ENCODE measurements at regions not wholly inside any gene's neighbourhood (a gene's known extent, or its start where the extent isn't known, plus 50 kb on each side); places are given as distances from the start of the nearest gene placed in this dataset.

GRCh38 chr3:115348951-115349745 lies 202.1 kb upstream of the ZBTB20 start:
- H3K27ac ChIP-seq (ENCODE audit: low read depth, low read length), result no peak overlapping the region
- H3K4me1 ChIP-seq (ENCODE audit: control insufficient read depth, insufficient read depth, low read length), result no peaks in the 10 kb centered on the region
- no peak overlapping the region for H3K9ac ChIP-seq (ENCODE audit: low read length)
- H3K36me3 ChIP-seq (ENCODE audit: control insufficient read depth, insufficient read depth, low read length), result no peaks in the 10 kb centered on the region
- no peak overlapping the region for H3K4me3 ChIP-seq (ENCODE audit: low read length)
- no peaks in the 10 kb centered on the region for H3K27me3 ChIP-seq (ENCODE audit: control insufficient read depth, insufficient read depth, low read length)

- no peaks in the 10 kb centered on the region for H3K27me3 ChIP-seq (ENCODE audit: control insufficient read depth, insufficient read depth, low read length)
- no peaks in the 10 kb centered on the region for H3K4me1 ChIP-seq (ENCODE audit: control insufficient read depth, insufficient read depth, low read length)
- H3K36me3 ChIP-seq (ENCODE audit: control insufficient read depth, insufficient read depth, low read length), result no peaks in the 10 kb centered on the region
- H3K9ac ChIP-seq (ENCODE audit: low read length), result no peak overlapping the region
- H3K4me3 ChIP-seq (ENCODE audit: low read length), result no peak overlapping the region
- no peak overlapping the region for H3K27ac ChIP-seq (ENCODE audit: low read depth, low read length)
These were observed 203.5 kb upstream of the ZBTB20 start for GRCh38 chr3:115350606-115351005.

- no peaks in the 10 kb centered on the region for H3K4me1 ChIP-seq (ENCODE audit: control insufficient read depth, insufficient read depth, low read length)
- no peaks in the 10 kb centered on the region for H3K36me3 ChIP-seq (ENCODE audit: control insufficient read depth, insufficient read depth, low read length)
- H3K4me3 ChIP-seq (ENCODE audit: low read length), result no peak overlapping the region
- H3K27me3 ChIP-seq (ENCODE audit: control insufficient read depth, insufficient read depth, low read length), result no peaks in the 10 kb centered on the region
- no peak overlapping the region for H3K27ac ChIP-seq (ENCODE audit: low read depth, low read length)
- H3K9ac ChIP-seq (ENCODE audit: low read length), result no peak overlapping the region
These were observed 204.1 kb upstream of the ZBTB20 start for GRCh38 chr3:115351193-115351592.

- no peaks in the 10 kb centered on the region for H3K36me3 ChIP-seq (ENCODE audit: control insufficient read depth, insufficient read depth, low read length)
- H3K27ac ChIP-seq (ENCODE audit: low read depth, low read length), result no peak overlapping the region
- no peaks in the 10 kb centered on the region for H3K4me1 ChIP-seq (ENCODE audit: control insufficient read depth, insufficient read depth, low read length)
- no peaks in the 10 kb centered on the region for H3K27me3 ChIP-seq (ENCODE audit: control insufficient read depth, insufficient read depth, low read length)
- H3K4me3 ChIP-seq (ENCODE audit: low read length), result no peak overlapping the region
- no peak overlapping the region for H3K9ac ChIP-seq (ENCODE audit: low read length)
These were observed 206.9 kb upstream of the ZBTB20 start for GRCh38 chr3:115354010-115354409.

GRCh38 chr3:115357456-115357855 lies 210.4 kb upstream of the ZBTB20 start:
- no peaks in the 10 kb centered on the region for H3K4me1 ChIP-seq (ENCODE audit: control insufficient read depth, insufficient read depth, low read length)
- H3K27ac ChIP-seq (ENCODE audit: low read depth, low read length), result no peak overlapping the region
- H3K27me3 ChIP-seq (ENCODE audit: control insufficient read depth, insufficient read depth, low read length), result no peaks in the 10 kb centered on the region
- no peak overlapping the region for H3K4me3 ChIP-seq (ENCODE audit: low read length)
- H3K36me3 ChIP-seq (ENCODE audit: control insufficient read depth, insufficient read depth, low read length), result no peaks in the 10 kb centered on the region
- no peak overlapping the region for H3K9ac ChIP-seq (ENCODE audit: low read length)

- H3K4me1 ChIP-seq (ENCODE audit: control insufficient read depth, insufficient read depth, low read length), result no peaks in the 10 kb centered on the region
- H3K4me3 ChIP-seq (ENCODE audit: low read length), result no peak overlapping the region
- no peaks in the 10 kb centered on the region for H3K36me3 ChIP-seq (ENCODE audit: control insufficient read depth, insufficient read depth, low read length)
- no peak overlapping the region for H3K9ac ChIP-seq (ENCODE audit: low read length)
- no peaks in the 10 kb centered on the region for H3K27me3 ChIP-seq (ENCODE audit: control insufficient read depth, insufficient read depth, low read length)
- no peak overlapping the region for H3K27ac ChIP-seq (ENCODE audit: low read depth, low read length)
These were observed 212.4 kb upstream of the ZBTB20 start for GRCh38 chr3:115359536-115359935.

- Histone ChIP-seq H3K27ac (ENCODE audit: low read depth, low read length) (no peak overlapping the region), H3K36me3 (ENCODE audit: control insufficient read depth, insufficient read depth, low read length) (no peaks in the 10 kb centered on the region), H3K27me3 (ENCODE audit: control insufficient read depth, insufficient read depth, low read length) (no peaks in the 10 kb centered on the region), H3K4me3 (ENCODE audit: low read length) (no peak overlapping the region), H3K9ac (ENCODE audit: low read length) (no peak overlapping the region), H3K4me1 (ENCODE audit: control insufficient read depth, insufficient read depth, low read length) (no peaks in the 10 kb centered on the region)
These were observed 214.7 kb upstream of the ZBTB20 start for GRCh38 chr3:115361806-115362205.

GRCh38 chr3:115363071-115363470 lies 216.0 kb upstream of the ZBTB20 start:
- no peaks in the 10 kb centered on the region for H3K36me3 ChIP-seq (ENCODE audit: control insufficient read depth, insufficient read depth, low read length)
- no peaks in the 10 kb centered on the region for H3K4me1 ChIP-seq (ENCODE audit: control insufficient read depth, insufficient read depth, low read length)
- H3K27me3 ChIP-seq (ENCODE audit: control insufficient read depth, insufficient read depth, low read length), result no peaks in the 10 kb centered on the region
- H3K9ac ChIP-seq (ENCODE audit: low read length), result no peak overlapping the region
- no peak overlapping the region for H3K27ac ChIP-seq (ENCODE audit: low read depth, low read length)
- H3K4me3 ChIP-seq (ENCODE audit: low read length), result no peak overlapping the region

GRCh38 chr3:115369021-115369420 lies 221.9 kb upstream of the ZBTB20 start:
- Histone ChIP-seq H3K9ac (ENCODE audit: low read length) (no peak overlapping the region), H3K27ac (ENCODE audit: low read depth, low read length) (no peak overlapping the region), H3K36me3 (ENCODE audit: control insufficient read depth, insufficient read depth, low read length) (no peaks in the 10 kb centered on the region), H3K27me3 (ENCODE audit: control insufficient read depth, insufficient read depth, low read length) (no peaks in the 10 kb centered on the region), H3K4me3 (ENCODE audit: low read length) (no peak overlapping the region), H3K4me1 (ENCODE audit: control insufficient read depth, insufficient read depth, low read length) (no peaks in the 10 kb centered on the region)

GRCh38 chr3:115375362-115375761 lies 228.3 kb upstream of the ZBTB20 start:
- H3K4me1 ChIP-seq (ENCODE audit: control insufficient read depth, insufficient read depth, low read length), result no peaks in the 10 kb centered on the region
- no peak overlapping the region for H3K9ac ChIP-seq (ENCODE audit: low read length)
- no peaks in the 10 kb centered on the region for H3K36me3 ChIP-seq (ENCODE audit: control insufficient read depth, insufficient read depth, low read length)
- no peak overlapping the region for H3K4me3 ChIP-seq (ENCODE audit: low read length)
- H3K27ac ChIP-seq (ENCODE audit: low read depth, low read length), result no peak overlapping the region
- H3K27me3 ChIP-seq (ENCODE audit: control insufficient read depth, insufficient read depth, low read length), result no peaks in the 10 kb centered on the region

- Histone ChIP-seq H3K36me3 (ENCODE audit: control insufficient read depth, insufficient read depth, low read length) (no peaks in the 10 kb centered on the region), H3K27me3 (ENCODE audit: control insufficient read depth, insufficient read depth, low read length) (no peaks in the 10 kb centered on the region), H3K4me1 (ENCODE audit: control insufficient read depth, insufficient read depth, low read length) (no peaks in the 10 kb centered on the region), H3K4me3 (ENCODE audit: low read length) (no peak overlapping the region), H3K27ac (ENCODE audit: low read depth, low read length) (no peak overlapping the region), H3K9ac (ENCODE audit: low read length) (no peak overlapping the region)
These were observed 233.9 kb upstream of the ZBTB20 start for GRCh38 chr3:115380883-115381572.

GRCh38 chr3:115381573-115381912 lies 234.5 kb upstream of the ZBTB20 start:
- Histone ChIP-seq H3K36me3 (ENCODE audit: control insufficient read depth, insufficient read depth, low read length) (no peaks in the 10 kb centered on the region), H3K4me1 (ENCODE audit: control insufficient read depth, insufficient read depth, low read length) (no peaks in the 10 kb centered on the region), H3K9ac (ENCODE audit: low read length) (no peak overlapping the region), H3K27ac (ENCODE audit: low read depth, low read length) (no peak overlapping the region), H3K4me3 (ENCODE audit: low read length) (no peak overlapping the region), H3K27me3 (ENCODE audit: control insufficient read depth, insufficient read depth, low read length) (no peaks in the 10 kb centered on the region)

GRCh38 chr3:115381931-115382330 lies 234.8 kb upstream of the ZBTB20 start:
- Histone ChIP-seq H3K4me3 (ENCODE audit: low read length) (no peak overlapping the region), H3K9ac (ENCODE audit: low read length) (no peak overlapping the region), H3K27ac (ENCODE audit: low read depth, low read length) (no peak overlapping the region), H3K27me3 (ENCODE audit: control insufficient read depth, insufficient read depth, low read length) (no peaks in the 10 kb centered on the region), H3K4me1 (ENCODE audit: control insufficient read depth, insufficient read depth, low read length) (no peaks in the 10 kb centered on the region), H3K36me3 (ENCODE audit: control insufficient read depth, insufficient read depth, low read length) (no peaks in the 10 kb centered on the region)

Measured in rectal smooth muscle tissue (tissue), 1 donor.